Neural cell (in vitro differentiated cells): ENCODE measurements at regions not wholly inside any gene's neighbourhood (a gene's known extent, or its start where the extent isn't known, plus 50 kb on each side); places are given as distances from the start of the nearest gene placed in this dataset.

Experiments used
- H2AFZ ChIP-seq: fragments of 200-600, 300-800 bp; sonication (generic), shearing (Covaris generic); 2 replicates; pipeline ENCODE4 v1.6.0; 2014; ENCODE audit warnings: low read depth, mild to moderate bottlenecking, antibody characterized with exemption, low read length, moderate library complexity
- H3F3A ChIP-seq: fragments of 200-600 bp; shearing (Covaris generic); 2 replicates; pipeline ENCODE4 v1.6.1; 2016; ENCODE audit warnings: mild to moderate bottlenecking, moderate library complexity, mixed read lengths, antibody characterized with exemption, low read length; ENCODE audit not compliant: insufficient read depth, poor library complexity, severe bottlenecking
- H3K27ac ChIP-seq: fragments of 200-600, 300-800 bp; sonication (generic), shearing (Covaris generic); 2 replicates; pipeline ENCODE4 v1.5.1; 2014; ENCODE audit warnings: mild to moderate bottlenecking, low read length, moderate library complexity
- H3K27me3 ChIP-seq: fragments of 300-800, 200-600 bp; sonication (generic), shearing (Covaris generic); 2 replicates; pipeline ENCODE4 v1.6.0; 2014; ENCODE audit warnings: mild to moderate bottlenecking, low read depth, low read length, moderate library complexity; ENCODE audit not compliant: insufficient read depth
- H3K36me3 ChIP-seq: fragments of 300-800, 200-600 bp; sonication (generic), shearing (Covaris generic); 2 replicates; pipeline ENCODE4 v1.5.1; 2014; ENCODE audit warnings: mild to moderate bottlenecking, antibody characterized with exemption, low read length, moderate library complexity; ENCODE audit not compliant: insufficient read depth
- H3K4me2 ChIP-seq: fragments of 300-800, 200-600 bp; sonication (generic), shearing (Covaris generic); 2 replicates; pipeline ENCODE4 v1.6.0; 2014; ENCODE audit warnings: mild to moderate bottlenecking, low read length
- H3K4me3 ChIP-seq: fragments of 300-800, 200-600 bp; sonication (generic), shearing (Covaris generic); 2 replicates; pipeline ENCODE4 v1.5.1; 2014; ENCODE audit warnings: mild to moderate bottlenecking, low read length, moderate library complexity
- H3K79me2 ChIP-seq: fragments of 200-600 bp; shearing (Covaris generic); replicated peaks from 2 replicates; pipeline ENCODE4 v1.6.0; 2014; ENCODE audit warnings: mild to moderate bottlenecking, low read length, moderate library complexity; ENCODE audit not compliant: insufficient read depth
- H3K9ac ChIP-seq: fragments of 300-800, 200-600 bp; sonication (generic), shearing (Covaris generic); 2 replicates; pipeline ENCODE4 v1.6.1; 2016; ENCODE audit warnings: mild to moderate bottlenecking, low read length, mixed read lengths
- H3K9me2 ChIP-seq: fragments of 200-600 bp; shearing (Covaris generic); 2 replicates; pipeline ENCODE4 v1.6.1; 2016; ENCODE audit warnings: mild to moderate bottlenecking, low read length, mixed read lengths; ENCODE audit not compliant: insufficient read depth
- H3K9me3 ChIP-seq: fragments of 200-600, 300-800 bp; sonication (generic), shearing (Covaris generic); 2 replicates; pipeline ENCODE4 v1.6.1; 2016; ENCODE audit warnings: mild to moderate bottlenecking, mixed run types, low read length, moderate library complexity, mixed read lengths
- H4K20me1 ChIP-seq: fragments of 200-600 bp; shearing (Covaris generic); 2 replicates; pipeline ENCODE4 v1.6.1; 2016; ENCODE audit warnings: mild to moderate bottlenecking, mixed run types; ENCODE audit not compliant: insufficient read depth
- CTCF ChIP-seq: fragments of 450-650 bp; IDR thresholded peaks from 2 replicates; pipeline ENCODE4 v1.5.1; 2014; ENCODE audit warnings: antibody characterized with exemption, mild to moderate bottlenecking, moderate library complexity; ENCODE audit not compliant: poor library complexity, severe bottlenecking
- EP300 ChIP-seq: fragments of 450-650 bp; conservative IDR thresholded peaks from 2 replicates; pipeline ENCODE4 v1.6.1; 2014; ENCODE audit warnings: antibody characterized with exemption, mild to moderate bottlenecking, moderate library complexity; ENCODE audit not compliant: poor library complexity, severe bottlenecking
- EZH2 ChIP-seq: fragments of 200-600, 300-800 bp; shearing (Covaris generic), sonication (generic); IDR thresholded peaks from 2 replicates; pipeline ENCODE4 v1.6.1; 2014; ENCODE audit warnings: antibody characterized with exemption, low read length, borderline replicate concordance, mild to moderate bottlenecking; ENCODE audit not compliant: insufficient read depth, poor library complexity, severe bottlenecking
- MXI1 ChIP-seq: fragments of 450-650 bp; conservative IDR thresholded peaks from 2 replicates; pipeline ENCODE4 v1.6.1; 2014; ENCODE audit warnings: antibody characterized with exemption, mild to moderate bottlenecking; ENCODE audit not compliant: poor library complexity, severe bottlenecking
- POLR2AphosphoS5 ChIP-seq: IDR thresholded peaks from 2 replicates; pipeline ENCODE4 v1.6.1; 2012
- RAD21 ChIP-seq: fragments of 450-650 bp; conservative IDR thresholded peaks from 2 replicates; pipeline ENCODE4 v1.6.1; 2014; ENCODE audit warnings: antibody characterized with exemption, mild to moderate bottlenecking, moderate library complexity
- REST ChIP-seq: IDR thresholded peaks from 2 replicates; pipeline ENCODE4 v1.6.1; 2012; ENCODE audit warnings: borderline replicate concordance
- SMC3 ChIP-seq: fragments of 450-650 bp; conservative IDR thresholded peaks from 2 replicates; pipeline ENCODE4 v1.6.1; 2014; ENCODE audit warnings: antibody characterized with exemption, mild to moderate bottlenecking, moderate library complexity; ENCODE audit not compliant: poor library complexity
- TAF1 ChIP-seq: IDR thresholded peaks from 2 replicates; pipeline ENCODE4 v1.6.1; 2012; ENCODE audit warnings: low read depth

- no peaks in the 10 kb centered on the region for H3K79me2 ChIP-seq
- H4K20me1 ChIP-seq = no peaks in the 10 kb centered on the region
Measured at GRCh38 chr9:108662956-108663355, 192.8 kb downstream of the ACTL7B start.

DNA sequence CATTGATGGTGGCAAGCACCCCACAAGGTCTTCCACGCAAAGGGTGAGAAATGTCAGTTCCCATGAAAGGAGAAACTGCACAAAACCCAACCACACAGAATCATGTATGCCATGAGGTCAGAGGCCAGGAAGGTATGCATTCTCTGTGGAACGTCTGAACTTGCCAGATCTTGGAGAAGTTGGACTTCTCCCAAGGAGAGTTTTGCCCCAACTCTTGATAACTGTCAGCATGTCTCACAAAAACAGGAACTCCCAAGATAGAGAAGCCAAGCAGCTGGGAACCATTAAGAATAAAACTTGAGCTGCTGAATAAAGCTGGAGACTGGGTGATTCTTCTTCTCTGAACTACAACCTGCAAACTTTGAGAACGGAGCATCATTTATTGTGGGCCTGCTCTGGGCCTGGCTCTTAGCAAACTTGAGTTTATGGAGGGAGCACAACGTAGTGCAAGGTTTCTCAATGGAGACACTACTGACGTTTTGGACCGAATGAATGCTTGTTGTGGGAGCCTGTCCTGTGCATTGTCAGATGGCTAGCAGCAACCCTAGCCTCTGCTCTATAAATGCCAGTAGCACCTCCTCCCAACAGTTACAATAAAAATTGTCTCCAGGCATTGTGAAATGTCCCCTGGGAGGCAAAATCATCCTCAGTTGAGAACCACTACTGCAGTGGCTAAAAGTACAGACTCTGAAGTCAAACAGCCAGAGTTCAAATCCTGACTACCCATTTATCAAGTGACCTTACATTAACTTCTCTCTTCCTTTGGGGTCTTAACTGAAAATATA lies 193.5 kb downstream of the ACTL7B start:
- Histone ChIP-seq H3K9me2 (no peaks in the 10 kb centered on the region), H3K4me3 (no peak overlapping the region), H3K9me3 (peaks cover 3% of the 10 kb centered on the region), H3K4me2 (no peak overlapping the region), H4K20me1 (no peaks in the 10 kb centered on the region), H3K79me2 (no peaks in the 10 kb centered on the region), H3K27me3 (no peaks in the 10 kb centered on the region), H3K9ac (no peak overlapping the region), H3K27ac (no peak overlapping the region), H3K36me3 (no peaks in the 10 kb centered on the region), H3F3A (no peaks in the 10 kb centered on the region), H2AFZ (no peak overlapping the region)
- no peak for TF ChIP-seq POLR2AphosphoS5
- TF ChIP-seq SMC3 = no peak
- TF ChIP-seq EZH2 = no peak
- no peak for TF ChIP-seq REST
- no peak for TF ChIP-seq TAF1
- TF ChIP-seq MXI1 = no peak

More at GRCh38 chr9:108662956-108663355, 192.8 kb downstream of the ACTL7B start:
- Histone ChIP-seq H3K4me2 (no peak overlapping the region), H3K9me2 (no peaks in the 10 kb centered on the region), H3K9me3 (peaks cover 3% of the 10 kb centered on the region), H3K27me3 (no peaks in the 10 kb centered on the region), H3F3A (no peaks in the 10 kb centered on the region), H3K36me3 (no peaks in the 10 kb centered on the region), H2AFZ (no peak overlapping the region), H3K9ac (no peak overlapping the region), H3K4me3 (no peak overlapping the region), H3K27ac (no peak overlapping the region)
- TF ChIP-seq CTCF = no peak
- no peak for TF ChIP-seq REST
- no peak for TF ChIP-seq EZH2
- no peak for TF ChIP-seq SMC3
- TF ChIP-seq POLR2AphosphoS5 = no peak
- TF ChIP-seq EP300 = no peak
- no peak for TF ChIP-seq MXI1
- TF ChIP-seq TAF1 = no peak
- TF ChIP-seq RAD21 = no peak
